PC-9 (cell line): ENCODE measurements at regions not wholly inside any gene's neighbourhood (a gene's known extent, or its start where the extent isn't known, plus 50 kb on each side); places are given as distances from the start of the nearest gene placed in this dataset.

ENCODE experiments used
- EZH2 ChIP-seq: fragments of 200-600 bp; sonication (generic); IDR thresholded peaks from 2 replicates; pipeline ENCODE4 v1.8.0; 2017; ENCODE audit warnings: antibody characterized with exemption, low read depth
- TF ChIP-seq, protein P1 (sequence below): fragments of 200-600 bp; sonication (generic); conservative IDR thresholded peaks from 2 replicates; pipeline ENCODE4 v1.6.1; 2017; ENCODE audit warnings: mixed run types, antibody characterized with exemption, mild to moderate bottlenecking, moderate library complexity

DNA sequence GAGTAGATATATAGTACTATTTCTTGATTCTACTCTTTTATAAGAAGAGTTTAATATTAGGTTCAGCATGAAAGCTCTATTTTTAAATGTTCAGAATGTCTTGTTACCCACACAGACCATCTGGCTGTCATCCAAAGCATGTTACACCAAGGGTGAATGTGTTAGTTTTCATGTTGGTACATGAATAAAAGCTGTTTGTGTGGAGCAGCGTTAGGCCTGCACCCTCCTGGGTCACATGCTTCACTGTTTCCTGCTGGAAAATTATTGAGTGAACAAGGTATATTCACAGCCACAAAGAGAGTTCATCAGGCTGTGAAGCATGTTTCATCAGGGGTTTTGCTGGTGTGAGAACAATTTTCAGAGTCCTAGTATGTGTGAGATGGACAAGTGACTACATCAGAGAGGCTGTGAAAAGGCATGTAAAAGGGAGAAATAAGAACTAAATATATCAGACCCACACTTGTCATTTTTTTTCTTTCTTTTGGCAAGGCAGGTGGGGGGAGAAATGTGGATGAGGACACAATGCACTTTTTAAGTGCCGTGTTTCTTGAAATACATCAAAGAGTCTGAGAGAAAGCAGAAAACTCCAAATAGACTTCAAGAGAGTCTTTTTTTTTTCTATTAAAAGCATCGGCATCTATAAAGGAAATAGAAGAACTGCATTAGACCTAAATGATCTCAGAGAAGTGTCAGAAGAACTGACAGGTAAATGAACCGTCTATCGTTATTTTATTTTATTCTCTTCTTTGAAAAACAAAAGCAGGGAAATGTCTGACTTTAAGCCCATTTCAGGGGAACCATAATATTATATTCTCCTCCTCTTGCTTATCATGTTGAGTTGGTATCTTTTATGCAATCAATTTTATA lies 2429.7 kb downstream of the PCDH7 start:
- TF ChIP-seq, protein P1, sequence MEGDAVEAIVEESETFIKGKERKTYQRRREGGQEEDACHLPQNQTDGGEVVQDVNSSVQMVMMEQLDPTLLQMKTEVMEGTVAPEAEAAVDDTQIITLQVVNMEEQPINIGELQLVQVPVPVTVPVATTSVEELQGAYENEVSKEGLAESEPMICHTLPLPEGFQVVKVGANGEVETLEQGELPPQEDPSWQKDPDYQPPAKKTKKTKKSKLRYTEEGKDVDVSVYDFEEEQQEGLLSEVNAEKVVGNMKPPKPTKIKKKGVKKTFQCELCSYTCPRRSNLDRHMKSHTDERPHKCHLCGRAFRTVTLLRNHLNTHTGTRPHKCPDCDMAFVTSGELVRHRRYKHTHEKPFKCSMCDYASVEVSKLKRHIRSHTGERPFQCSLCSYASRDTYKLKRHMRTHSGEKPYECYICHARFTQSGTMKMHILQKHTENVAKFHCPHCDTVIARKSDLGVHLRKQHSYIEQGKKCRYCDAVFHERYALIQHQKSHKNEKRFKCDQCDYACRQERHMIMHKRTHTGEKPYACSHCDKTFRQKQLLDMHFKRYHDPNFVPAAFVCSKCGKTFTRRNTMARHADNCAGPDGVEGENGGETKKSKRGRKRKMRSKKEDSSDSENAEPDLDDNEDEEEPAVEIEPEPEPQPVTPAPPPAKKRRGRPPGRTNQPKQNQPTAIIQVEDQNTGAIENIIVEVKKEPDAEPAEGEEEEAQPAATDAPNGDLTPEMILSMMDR = no peak
- no peak for TF ChIP-seq EZH2
